ENCODE measurements at regions not wholly inside any gene's neighbourhood (a gene's known extent, or its start where the extent isn't known, plus 50 kb on each side); places are given as distances from the start of the nearest gene placed in this dataset.

DNA sequence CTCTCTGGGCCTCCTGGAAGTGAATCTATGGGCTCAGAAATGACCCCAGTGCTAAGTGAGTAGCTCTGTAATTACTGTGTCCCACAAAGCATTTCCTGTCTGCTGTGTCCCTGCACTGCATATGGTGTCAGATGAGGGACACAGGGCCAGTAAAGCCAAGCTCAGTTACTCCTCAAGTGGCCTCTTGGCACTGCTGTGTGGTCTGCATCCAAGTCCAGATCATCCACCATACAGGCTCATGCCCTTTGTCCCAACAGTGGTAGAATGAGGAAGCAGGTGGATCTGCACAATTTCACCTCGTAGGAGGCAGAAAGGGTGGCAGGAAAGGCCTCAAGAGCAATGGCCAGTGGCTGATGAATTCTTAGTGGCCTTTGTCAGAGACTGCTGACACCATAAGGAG is 146.8 kb downstream of the SOX9 start:
- no peak for TF ChIP-seq POLR2A (IDR thresholded peaks at IDR 0.05; ENCODE audit: low read length)
- TF ChIP-seq GATA1 (IDR thresholded peaks at IDR 0.05; ENCODE audit: low read depth, low read length), result no peak
